D341Med (cell line): ENCODE measurements at regions not wholly inside any gene's neighbourhood (a gene's known extent, or its start where the extent isn't known, plus 50 kb on each side); places are given as distances from the start of the nearest gene placed in this dataset.

Source experiments
- DNase-seq: peaks from one replicate; pipeline ENCODE4 v3.0.0; 2012; ENCODE audit warnings: low spot score

DNA sequence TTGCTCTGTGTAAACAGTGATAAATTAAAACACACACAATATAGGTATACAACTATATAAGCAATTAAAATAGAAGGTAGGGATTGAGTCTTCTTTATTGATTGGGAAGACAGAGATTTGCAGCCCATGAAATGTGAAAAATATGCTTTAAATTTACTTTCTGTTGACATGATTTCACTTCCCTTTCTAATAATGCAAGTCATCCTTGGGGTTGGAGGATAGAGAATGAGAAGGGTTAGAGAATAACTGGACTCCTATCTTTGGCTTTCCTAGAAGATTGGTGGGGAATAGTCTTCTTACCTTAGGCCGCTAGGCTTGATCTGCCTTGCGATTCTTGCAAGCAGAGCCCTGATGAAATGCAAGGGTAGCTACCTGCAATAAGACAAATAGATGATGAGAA, 339.8 kb downstream of the NYAP2 start:
- no peak for DNase-seq

GRCh38 chr2:225738735-225739134, 339.2 kb downstream of the NYAP2 start:
- DNase-seq = no peak

GRCh38 chr2:225737556-225737955, 338.0 kb downstream of the NYAP2 start:
- no peak for DNase-seq

GRCh38 chr2:225735844-225736243, 336.3 kb downstream of the NYAP2 start:
- DNase-seq = no peak

GRCh38 chr2:225725726-225726125, 326.2 kb downstream of the NYAP2 start:
- DNase-seq = no peak
